ENCODE measurements at regions not wholly inside any gene's neighbourhood (a gene's known extent, or its start where the extent isn't known, plus 50 kb on each side); places are given as distances from the start of the nearest gene placed in this dataset.

DNA sequence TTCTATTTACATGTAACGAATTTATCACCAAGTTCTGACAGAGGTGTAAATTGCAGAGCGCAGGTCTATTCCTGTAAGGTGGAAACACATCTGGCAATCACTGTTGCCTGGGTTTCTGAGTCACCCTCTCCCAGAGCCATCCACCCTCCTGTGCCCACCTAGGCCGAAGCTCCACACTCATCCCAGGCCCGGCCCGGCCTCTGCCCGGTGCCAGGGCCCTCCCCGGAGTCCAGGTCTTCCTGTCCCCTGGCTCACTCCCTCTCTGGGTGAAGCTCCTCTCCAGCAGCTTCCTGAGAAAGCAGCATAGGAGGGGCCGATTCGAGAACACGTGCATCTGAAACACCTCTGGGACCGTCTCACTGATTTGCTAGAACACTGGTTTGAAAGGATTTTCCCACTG is 308.2 kb downstream of the SHANK2 start:
- H2AK5ac ChIP-seq (ENCODE audit: insufficient read length, low read length): no peak overlapping the region
- H3K9me3 ChIP-seq (ENCODE audit: control insufficient read depth, low read depth, low read length): peaks cover 15% of the 10 kb centered on the region
- H3K27ac Mint-ChIP-seq: no peak overlapping the region
- no peaks in the 10 kb centered on the region for H3K4me1 ChIP-seq (ENCODE audit: insufficient read depth, low read length)
- H2BK5ac ChIP-seq (ENCODE audit: insufficient read length, low read length): no peak overlapping the region
- no peak overlapping the region for H3K4me2 ChIP-seq (ENCODE audit: insufficient read depth, insufficient read length, low read length)
- H3K79me2 ChIP-seq (ENCODE audit: insufficient read depth, low read length): no peaks in the 10 kb centered on the region
- WGBS (ENCODE audit: extremely low coverage, insufficient read length, low lambda C conversion rate): no CpG with 5 or more reads among the region's 11 CpGs
- peaks cover 35 to 42% of the 10 kb centered on the region in 2 experiments for H3K9me3 Mint-ChIP-seq
- H3K9ac ChIP-seq (ENCODE audit: extremely low read depth, insufficient read length, low read length): no peak overlapping the region
- H2AFZ ChIP-seq (ENCODE audit: low read length): no peak overlapping the region
- DNase-seq: no peak
- no peak overlapping the region; the same call in 1 of the 2 replicates for H3K14ac ChIP-seq (ENCODE audit: insufficient read depth, low read length)
- H3K56ac ChIP-seq (ENCODE audit: insufficient read length, low read depth, low read length): no peak overlapping the region
- no peak overlapping the region for H4K8ac ChIP-seq (replicated peaks; ENCODE audit: insufficient read length, low read depth, low read length)
- no peak overlapping the region for H4K91ac ChIP-seq (ENCODE audit: insufficient read length, low read depth, low read length)
- H4K20me1 ChIP-seq (ENCODE audit: control insufficient read depth, insufficient read depth, insufficient read length): no peaks in the 10 kb centered on the region
- no peak overlapping the region for H2BK20ac ChIP-seq (ENCODE audit: low read depth, low read length, poor library complexity, severe bottlenecking)
- H3K27ac ChIP-seq (ENCODE audit: insufficient read length, low read depth, low read length): no peak overlapping the region
- peaks cover 3% of the 10 kb centered on the region for H3K27me3 Mint-ChIP-seq (ENCODE audit: low read depth)
- no peaks in the 10 kb centered on the region for H3K79me1 ChIP-seq (ENCODE audit: insufficient read depth, low read depth, low read length, poor library complexity, severe bottlenecking)
- no peak overlapping the region for H3K4me3 Mint-ChIP-seq
- H3K4ac ChIP-seq (ENCODE audit: low read depth, low read length): no peak overlapping the region
- TF ChIP-seq, protein P1, sequence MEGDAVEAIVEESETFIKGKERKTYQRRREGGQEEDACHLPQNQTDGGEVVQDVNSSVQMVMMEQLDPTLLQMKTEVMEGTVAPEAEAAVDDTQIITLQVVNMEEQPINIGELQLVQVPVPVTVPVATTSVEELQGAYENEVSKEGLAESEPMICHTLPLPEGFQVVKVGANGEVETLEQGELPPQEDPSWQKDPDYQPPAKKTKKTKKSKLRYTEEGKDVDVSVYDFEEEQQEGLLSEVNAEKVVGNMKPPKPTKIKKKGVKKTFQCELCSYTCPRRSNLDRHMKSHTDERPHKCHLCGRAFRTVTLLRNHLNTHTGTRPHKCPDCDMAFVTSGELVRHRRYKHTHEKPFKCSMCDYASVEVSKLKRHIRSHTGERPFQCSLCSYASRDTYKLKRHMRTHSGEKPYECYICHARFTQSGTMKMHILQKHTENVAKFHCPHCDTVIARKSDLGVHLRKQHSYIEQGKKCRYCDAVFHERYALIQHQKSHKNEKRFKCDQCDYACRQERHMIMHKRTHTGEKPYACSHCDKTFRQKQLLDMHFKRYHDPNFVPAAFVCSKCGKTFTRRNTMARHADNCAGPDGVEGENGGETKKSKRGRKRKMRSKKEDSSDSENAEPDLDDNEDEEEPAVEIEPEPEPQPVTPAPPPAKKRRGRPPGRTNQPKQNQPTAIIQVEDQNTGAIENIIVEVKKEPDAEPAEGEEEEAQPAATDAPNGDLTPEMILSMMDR (conservative IDR thresholded peaks at IDR 0.05): no peak
- no peak overlapping the region for H4K5ac ChIP-seq (ENCODE audit: insufficient read length, low read depth, low read length)
- no peak overlapping the region for H2BK120ac ChIP-seq (ENCODE audit: low read depth, low read length, poor library complexity, severe bottlenecking)
- H2BK12ac ChIP-seq (ENCODE audit: insufficient read length, low read depth, low read length): no peak overlapping the region
- peaks cover 20 to 46% (median 27%) of the 10 kb centered on the region in 3 experiments for H3K36me3 Mint-ChIP-seq (ENCODE audit: insufficient read depth in 1 of 3, low read depth in 3 of 3)
- H2BK15ac ChIP-seq (ENCODE audit: low read depth, low read length): peak overlapping the region; percentile 62; the same call in 1 of the 2 replicates
- no peak overlapping the region for H3K18ac ChIP-seq (ENCODE audit: insufficient read length, low read depth, low read length)
- H3T11ph ChIP-seq (ENCODE audit: low read length): no peak overlapping the region
- H3K23ac ChIP-seq (ENCODE audit: insufficient read length, low read depth, low read length): no peak overlapping the region
- no peaks in the 10 kb centered on the region for H3K27me3 ChIP-seq (ENCODE audit: insufficient read depth, low read length)
- H3K4me1 Mint-ChIP-seq: peaks cover 3 to 8% of the 10 kb centered on the region in 2 experiments; a peak in 3 of 4 replicates
- no peaks in the 10 kb centered on the region for H3K23me2 ChIP-seq (ENCODE audit: insufficient read length, low read depth, low read length, poor library complexity, severe bottlenecking)
